ENCODE measurements at regions not wholly inside any gene's neighbourhood (a gene's known extent, or its start where the extent isn't known, plus 50 kb on each side); places are given as distances from the start of the nearest gene placed in this dataset.

- no peak overlapping the region for H3K27ac ChIP-seq
- no peak for TF ChIP-seq CTCF (IDR thresholded peaks at IDR 0.05)
- no peak for DNase-seq (ENCODE audit: low spot score)
- no peak overlapping the region for H3K4me3 ChIP-seq
Measured at GRCh38 chr6:143621876-143622605, 55.7 kb upstream of the PHACTR2 start.

GRCh38 chr6:143621159-143621873, 56.4 kb upstream of the PHACTR2 start:
- no peak overlapping the region for H3K27ac ChIP-seq
- DNase-seq (ENCODE audit: low spot score) = no peak
- TF ChIP-seq CTCF (IDR thresholded peaks at IDR 0.05) = no peak

GRCh38 chr6:143620447-143620846, 57.3 kb upstream of the PHACTR2 start:
- Histone ChIP-seq H3K27ac (no peak overlapping the region), H3K4me3 (no peak overlapping the region)
- TF ChIP-seq CTCF (IDR thresholded peaks at IDR 0.05) = no peak
- no peak for DNase-seq (ENCODE audit: low spot score)

More at GRCh38 chr6:143621159-143621873, 56.4 kb upstream of the PHACTR2 start:
- H3K4me3 ChIP-seq = no peak overlapping the region

GRCh38 chr6:143619824-143620401, 57.9 kb upstream of the PHACTR2 start:
- DNase-seq (ENCODE audit: low spot score) = no peak
- TF ChIP-seq CTCF (IDR thresholded peaks at IDR 0.05) = no peak
- H3K27ac ChIP-seq = no peak overlapping the region
- H3K4me3 ChIP-seq = no peak overlapping the region

- H3K27ac ChIP-seq = no peak overlapping the region
- TF ChIP-seq CTCF (IDR thresholded peaks at IDR 0.05) = no peak
- no peak for DNase-seq (ENCODE audit: low spot score)
- no peak overlapping the region for H3K4me3 ChIP-seq
Measured at GRCh38 chr6:143616741-143617140, 61.0 kb upstream of the PHACTR2 start.

GRCh38 chr6:143615785-143616184, 62.0 kb upstream of the PHACTR2 start:
- Histone ChIP-seq H3K4me3 (no peak overlapping the region), H3K27ac (no peak overlapping the region)
- no peak for TF ChIP-seq CTCF (IDR thresholded peaks at IDR 0.05)
- DNase-seq (ENCODE audit: low spot score) = no peak

Data from coronary artery (tissue), 2 donors.